PFSK-1 (cell line): ENCODE measurements at regions not wholly inside any gene's neighbourhood (a gene's known extent, or its start where the extent isn't known, plus 50 kb on each side); places are given as distances from the start of the nearest gene placed in this dataset.

ENCODE experiments used
- FOXP2 ChIP-seq: optimal IDR thresholded peaks from 2 replicates; pipeline ENCODE3; 2011; ENCODE audit warnings: borderline replicate concordance, control low read depth, inconsistent platforms; ENCODE audit not compliant: insufficient read depth; ENCODE audit errors: extremely low read length, extremely low read depth
- POLR2AphosphoS5 ChIP-seq: IDR thresholded peaks from 2 replicates; pipeline ENCODE4 v1.6.1; 2012; ENCODE audit warnings: low read depth, mild to moderate bottlenecking, control low read depth, low read length, moderate library complexity
- SIN3A ChIP-seq: IDR thresholded peaks from 2 replicates; pipeline ENCODE4 v1.6.1; 2012; ENCODE audit warnings: mild to moderate bottlenecking, low read length, moderate library complexity, borderline replicate concordance; ENCODE audit not compliant: insufficient read depth
- TAF1 ChIP-seq: IDR thresholded peaks from 2 replicates; pipeline ENCODE4 v1.6.1; 2012; ENCODE audit warnings: low read length, control low read depth, borderline replicate concordance; ENCODE audit not compliant: insufficient read depth
- TF ChIP-seq, protein P1 (sequence below), 2 experiments: IDR thresholded peaks; 2 replicates each; pipeline versions ENCODE4 v1.6.1 to v1.8.0; 2011 to 2012; ENCODE audit warnings: low read depth in 2 of 2, low read length in 2 of 2, control low read depth in 1 of 2, inconsistent platforms in 1 of 2, mild to moderate bottlenecking in 1 of 2, moderate library complexity in 1 of 2; ENCODE audit not compliant: insufficient read depth in 1 of 2

DNA sequence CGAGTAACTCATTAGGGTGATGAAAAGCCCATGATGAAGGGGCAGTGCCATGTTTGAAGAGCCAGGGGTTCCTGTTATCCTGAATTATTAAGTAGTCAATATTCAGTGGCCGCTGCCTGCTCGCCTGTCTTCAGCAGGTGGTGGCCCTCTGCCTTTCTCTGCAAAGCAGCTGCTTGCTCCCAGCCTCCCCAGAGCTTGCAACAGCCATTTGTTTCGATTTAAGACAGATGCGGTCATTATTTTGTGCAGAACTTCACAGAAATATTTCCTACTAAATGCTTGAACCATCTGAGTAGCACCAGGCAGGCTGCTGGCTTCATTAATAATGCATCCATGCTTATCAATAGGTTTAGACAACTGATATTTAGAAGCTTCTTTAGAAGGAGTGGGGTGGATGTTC is 104.3 kb upstream of the TTC29 start:
- TF ChIP-seq, protein P1, sequence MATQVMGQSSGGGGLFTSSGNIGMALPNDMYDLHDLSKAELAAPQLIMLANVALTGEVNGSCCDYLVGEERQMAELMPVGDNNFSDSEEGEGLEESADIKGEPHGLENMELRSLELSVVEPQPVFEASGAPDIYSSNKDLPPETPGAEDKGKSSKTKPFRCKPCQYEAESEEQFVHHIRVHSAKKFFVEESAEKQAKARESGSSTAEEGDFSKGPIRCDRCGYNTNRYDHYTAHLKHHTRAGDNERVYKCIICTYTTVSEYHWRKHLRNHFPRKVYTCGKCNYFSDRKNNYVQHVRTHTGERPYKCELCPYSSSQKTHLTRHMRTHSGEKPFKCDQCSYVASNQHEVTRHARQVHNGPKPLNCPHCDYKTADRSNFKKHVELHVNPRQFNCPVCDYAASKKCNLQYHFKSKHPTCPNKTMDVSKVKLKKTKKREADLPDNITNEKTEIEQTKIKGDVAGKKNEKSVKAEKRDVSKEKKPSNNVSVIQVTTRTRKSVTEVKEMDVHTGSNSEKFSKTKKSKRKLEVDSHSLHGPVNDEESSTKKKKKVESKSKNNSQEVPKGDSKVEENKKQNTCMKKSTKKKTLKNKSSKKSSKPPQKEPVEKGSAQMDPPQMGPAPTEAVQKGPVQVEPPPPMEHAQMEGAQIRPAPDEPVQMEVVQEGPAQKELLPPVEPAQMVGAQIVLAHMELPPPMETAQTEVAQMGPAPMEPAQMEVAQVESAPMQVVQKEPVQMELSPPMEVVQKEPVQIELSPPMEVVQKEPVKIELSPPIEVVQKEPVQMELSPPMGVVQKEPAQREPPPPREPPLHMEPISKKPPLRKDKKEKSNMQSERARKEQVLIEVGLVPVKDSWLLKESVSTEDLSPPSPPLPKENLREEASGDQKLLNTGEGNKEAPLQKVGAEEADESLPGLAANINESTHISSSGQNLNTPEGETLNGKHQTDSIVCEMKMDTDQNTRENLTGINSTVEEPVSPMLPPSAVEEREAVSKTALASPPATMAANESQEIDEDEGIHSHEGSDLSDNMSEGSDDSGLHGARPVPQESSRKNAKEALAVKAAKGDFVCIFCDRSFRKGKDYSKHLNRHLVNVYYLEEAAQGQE (IDR thresholded peaks at IDR 0.05; ENCODE audit: insufficient read depth in 1 of 2, low read depth in 2 of 2, low read length in 2 of 2), result no peak
- TF ChIP-seq TAF1, result no peak
- TF ChIP-seq FOXP2, result no peak
- no peak for TF ChIP-seq SIN3A
- no peak for TF ChIP-seq POLR2AphosphoS5

DNA sequence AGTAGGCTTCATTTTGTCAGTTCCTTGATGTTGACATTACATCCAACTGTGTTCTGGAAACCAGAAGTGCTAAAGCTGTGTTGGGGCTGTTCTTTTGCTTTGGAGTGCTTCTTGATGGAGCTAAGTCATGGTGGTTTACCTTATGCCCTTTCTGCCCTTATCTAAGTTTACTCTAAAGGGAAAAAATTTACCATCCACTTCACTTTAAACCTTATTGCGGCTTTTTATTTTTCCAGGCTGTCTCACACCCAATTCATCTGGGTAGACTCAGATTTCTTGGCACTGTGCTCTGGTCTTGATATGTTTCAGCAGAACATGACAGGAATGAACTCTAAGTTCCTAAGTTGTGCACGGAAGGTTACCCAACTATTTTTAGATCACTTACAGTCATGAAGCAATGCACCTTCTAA is 104.7 kb upstream of the TTC29 start:
- TF ChIP-seq FOXP2 (no peak), POLR2AphosphoS5 (no peak), TAF1 (no peak), SIN3A (no peak)
- TF ChIP-seq, protein P1 (IDR thresholded peaks at IDR 0.05; ENCODE audit: insufficient read depth in 1 of 2, low read depth in 2 of 2, low read length in 2 of 2), result no peak

DNA sequence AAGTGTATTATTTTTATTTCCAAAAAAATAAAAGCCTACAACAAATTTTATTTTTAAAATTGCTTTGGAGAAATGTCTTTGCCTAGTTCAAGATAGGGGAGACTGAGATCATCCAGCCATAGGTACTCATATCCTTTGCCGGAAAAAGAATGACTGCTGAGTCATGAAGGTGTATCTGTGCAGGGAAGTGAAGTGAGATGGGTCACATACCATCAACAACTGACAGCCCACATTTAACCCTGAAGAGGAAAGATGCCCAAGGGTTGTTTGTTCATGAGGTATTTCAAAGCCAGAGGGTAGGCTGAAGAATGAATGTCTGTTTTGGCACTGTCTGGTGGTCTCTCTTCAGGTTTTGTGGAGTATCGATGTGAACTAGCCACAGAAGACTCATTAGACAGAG is 106.7 kb upstream of the TTC29 start:
- TF ChIP-seq TAF1 (no peak), POLR2AphosphoS5 (no peak), SIN3A (no peak), FOXP2 (no peak)
- TF ChIP-seq, protein P1 (IDR thresholded peaks at IDR 0.05; ENCODE audit: insufficient read depth in 1 of 2, low read depth in 2 of 2, low read length in 2 of 2), result no peak

DNA sequence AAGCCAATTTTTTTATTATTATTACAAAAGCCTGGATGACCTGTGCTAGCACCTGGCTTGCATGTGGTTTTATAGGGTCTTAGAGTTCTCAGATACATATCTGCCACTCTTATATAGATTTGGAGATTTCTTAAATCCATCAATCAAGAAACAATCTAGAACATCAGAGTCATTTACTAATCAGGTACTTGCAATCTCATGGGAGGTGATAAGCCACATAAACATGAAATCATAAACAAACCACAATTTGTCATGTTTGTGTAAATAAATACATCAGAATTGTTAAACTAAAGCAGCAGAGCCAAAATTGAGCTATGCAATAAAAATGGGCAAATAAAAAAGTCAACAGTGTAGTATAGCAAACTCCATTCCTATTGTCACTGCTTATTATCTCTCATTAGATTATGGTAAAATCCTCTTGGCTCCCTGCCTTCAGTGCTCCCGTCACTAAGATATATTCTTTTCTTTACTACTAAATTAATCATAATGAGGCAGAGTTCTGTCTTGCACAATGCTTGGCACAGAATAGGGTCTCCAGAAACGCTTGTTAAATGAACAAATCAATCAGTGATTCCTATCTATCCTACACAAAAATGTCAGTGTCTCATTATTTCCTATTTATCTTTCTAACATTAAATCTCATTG is 108.7 kb upstream of the TTC29 start:
- TF ChIP-seq, protein P1 (IDR thresholded peaks at IDR 0.05; ENCODE audit: insufficient read depth in 1 of 2, low read depth in 2 of 2, low read length in 2 of 2), result no peak
- TF ChIP-seq SIN3A, result no peak
- TF ChIP-seq POLR2AphosphoS5, result no peak
- TF ChIP-seq TAF1, result no peak
- no peak for TF ChIP-seq FOXP2
